H9 (cell line): ENCODE measurements at regions not wholly inside any gene's neighbourhood (a gene's known extent, or its start where the extent isn't known, plus 50 kb on each side); places are given as distances from the start of the nearest gene placed in this dataset.
A peak's percentile ranks its signal among the peaks of the same experiment; 100 is the strongest.

Experiments used
- DNase-seq: peaks from one replicate; pipeline ENCODE4 v3.0.0-alpha.2; 2017
- H2AFZ ChIP-seq: one replicate; pipeline ENCODE4 v1.6.1; 2013; ENCODE audit warnings: mild to moderate bottlenecking, low read length, control low read depth, moderate library complexity
- H2AK5ac ChIP-seq: 2 replicates; pipeline ENCODE4 v1.6.1; 2013; ENCODE audit warnings: low read length, control low read depth, mixed read lengths; ENCODE audit not compliant: insufficient read length
- H2BK120ac ChIP-seq: one replicate; pipeline ENCODE4 v1.6.1; 2013; ENCODE audit warnings: low read depth, mild to moderate bottlenecking, low read length, control low read depth, inconsistent platforms; ENCODE audit not compliant: poor library complexity, severe bottlenecking
- H2BK12ac ChIP-seq: 2 replicates; pipeline ENCODE4 v1.6.1; 2013; ENCODE audit warnings: low read length, control low read depth, mixed read lengths, low read depth; ENCODE audit not compliant: insufficient read length
- H2BK15ac ChIP-seq: 2 replicates; pipeline ENCODE4 v1.6.1; 2013; ENCODE audit warnings: low read depth, low read length, control low read depth
- H2BK20ac ChIP-seq: one replicate; pipeline ENCODE4 v1.6.1; 2013; ENCODE audit warnings: low read depth, mild to moderate bottlenecking, low read length, control low read depth, inconsistent platforms; ENCODE audit not compliant: poor library complexity, severe bottlenecking
- H2BK5ac ChIP-seq: 2 replicates; pipeline ENCODE4 v1.6.1; 2013; ENCODE audit warnings: low read length, control low read depth, mixed read lengths; ENCODE audit not compliant: insufficient read length
- H3K14ac ChIP-seq: 2 replicates; pipeline ENCODE4 v1.6.1; 2013; ENCODE audit warnings: low read length, control low read depth; ENCODE audit not compliant: insufficient read depth
- H3K18ac ChIP-seq: 2 replicates; pipeline ENCODE4 v1.6.1; 2013; ENCODE audit warnings: low read depth, mild to moderate bottlenecking, mixed read lengths, low read length, control low read depth; ENCODE audit not compliant: insufficient read length
- H3K23ac ChIP-seq: 2 replicates; pipeline ENCODE4 v1.6.1; 2013; ENCODE audit warnings: low read length, control low read depth, mixed read lengths, low read depth; ENCODE audit not compliant: insufficient read length
- H3K23me2 ChIP-seq: 2 replicates; pipeline ENCODE4 v1.6.1; 2013; ENCODE audit warnings: low read depth, mild to moderate bottlenecking, mixed read lengths, low read length, control low read depth; ENCODE audit not compliant: insufficient read length, poor library complexity, severe bottlenecking
- H3K27ac ChIP-seq: 2 replicates; pipeline ENCODE4 v1.5.1; 2013; ENCODE audit warnings: low read length, control low read depth, mixed read lengths, low read depth; ENCODE audit not compliant: insufficient read length
- H3K27me3 ChIP-seq: 2 replicates; pipeline ENCODE4 v1.6.1; 2013; ENCODE audit warnings: low read length, control low read depth, inconsistent platforms; ENCODE audit not compliant: insufficient read depth
- H3K4ac ChIP-seq: 2 replicates; pipeline ENCODE4 v1.6.1; 2013; ENCODE audit warnings: low read depth, mild to moderate bottlenecking, control low read depth, inconsistent platforms, low read length, moderate library complexity
- H3K4me1 ChIP-seq: 2 replicates; pipeline ENCODE4 v1.6.1; 2013; ENCODE audit warnings: low read length, control low read depth, inconsistent platforms; ENCODE audit not compliant: insufficient read depth
- H3K4me2 ChIP-seq: 2 replicates; pipeline ENCODE4 v1.6.1; 2013; ENCODE audit warnings: low read length, control low read depth, mixed read lengths; ENCODE audit not compliant: insufficient read length, insufficient read depth
- H3K56ac ChIP-seq: 2 replicates; pipeline ENCODE4 v1.6.1; 2013; ENCODE audit warnings: low read depth, mild to moderate bottlenecking, mixed read lengths, low read length, control low read depth; ENCODE audit not compliant: insufficient read length
- H3K79me1 ChIP-seq: 2 replicates; pipeline ENCODE4 v1.6.1; 2013; ENCODE audit warnings: low read depth, mild to moderate bottlenecking, moderate library complexity, low read length, control low read depth, inconsistent platforms; ENCODE audit not compliant: insufficient read depth, poor library complexity, severe bottlenecking
- H3K79me2 ChIP-seq: 2 replicates; pipeline ENCODE4 v1.6.1; 2013; ENCODE audit warnings: low read length, control low read depth, inconsistent platforms; ENCODE audit not compliant: insufficient read depth
- H3K9ac ChIP-seq: 2 replicates; pipeline ENCODE4 v1.6.1; 2013; ENCODE audit warnings: low read length, control low read depth, mixed read lengths; ENCODE audit not compliant: insufficient read length; ENCODE audit errors: extremely low read depth
- H3K9me3 ChIP-seq: one replicate; pipeline ENCODE4 v1.6.1; 2013; ENCODE audit warnings: low read depth, low read length, inconsistent platforms; ENCODE audit not compliant: control insufficient read depth
- H3T11ph ChIP-seq: one replicate; pipeline ENCODE4 v1.6.1; 2013; ENCODE audit warnings: mild to moderate bottlenecking, low read length, control low read depth, inconsistent platforms
- H4K20me1 ChIP-seq: one replicate; pipeline ENCODE4 v1.6.1; 2013; ENCODE audit not compliant: control insufficient read depth, insufficient read length, insufficient read depth
- H4K5ac ChIP-seq: 2 replicates; pipeline ENCODE4 v1.6.1; 2013; ENCODE audit warnings: low read depth, mild to moderate bottlenecking, mixed read lengths, low read length, control low read depth; ENCODE audit not compliant: insufficient read length
- H4K8ac ChIP-seq: replicated peaks from 2 replicates; pipeline ENCODE4 v1.6.1; 2013; ENCODE audit warnings: low read length, control low read depth, mixed read lengths, low read depth; ENCODE audit not compliant: insufficient read length
- H4K91ac ChIP-seq: 2 replicates; pipeline ENCODE4 v1.6.1; 2013; ENCODE audit warnings: low read depth, mild to moderate bottlenecking, moderate library complexity, mixed read lengths, low read length, control low read depth; ENCODE audit not compliant: insufficient read length
- H3K27ac Mint-ChIP-seq, 3 experiments: 2 replicates in 2 of 3; 3 replicates in 1 of 3; pipeline ENCODE4 v1.8.0; 2020 to 2021; ENCODE audit warnings: mixed read lengths in 3 of 3, mild to moderate bottlenecking in 1 of 3, moderate library complexity in 1 of 3
- H3K27me3 Mint-ChIP-seq: 2 replicates; pipeline ENCODE4 v1.8.0; 2021; ENCODE audit warnings: low read depth, mild to moderate bottlenecking, moderate library complexity, mixed read lengths
- H3K36me3 Mint-ChIP-seq, 3 experiments: 2 replicates in 2 of 3; 3 replicates in 1 of 3; pipeline ENCODE4 v1.8.0; 2020 to 2021; ENCODE audit warnings: low read depth in 3 of 3, mixed read lengths in 3 of 3; ENCODE audit not compliant: insufficient read depth in 1 of 3
- H3K4me1 Mint-ChIP-seq, 2 experiments: 2 replicates each; pipeline ENCODE4 v1.8.0; 2020; ENCODE audit warnings: mixed read lengths in 2 of 2
- H3K4me3 Mint-ChIP-seq, 2 experiments: 2 replicates in 1 of 2; 3 replicates in 1 of 2; pipeline ENCODE4 v1.8.0; 2020 to 2021; ENCODE audit warnings: mild to moderate bottlenecking in 2 of 2, mixed read lengths in 2 of 2, moderate library complexity in 1 of 2
- H3K9me3 Mint-ChIP-seq, 2 experiments: 2 replicates in 1 of 2; 3 replicates in 1 of 2; pipeline ENCODE4 v1.8.0; 2020; ENCODE audit warnings: mild to moderate bottlenecking in 2 of 2, mixed read lengths in 2 of 2, moderate library complexity in 1 of 2
- WGBS: extraction: QIAGEN DNeasy Blood & Tissue Kit; methylation state at CpG from one replicate; pipeline ENCODE4 v1.1.7; 2013; ENCODE audit warnings: missing lambda C conversion rate, low lambda C conversion rate, mixed read lengths; ENCODE audit not compliant: insufficient read length; ENCODE audit errors: extremely low coverage; 5-methylcytosine and 5-hydroxymethylcytosine counted together
- TF ChIP-seq, protein P1 (sequence below): fragments of 200-600 bp; sonication (generic); conservative IDR thresholded peaks from 3 replicates; pipeline ENCODE4 v1.8.0; 2021; ENCODE audit warnings: antibody characterized with exemption, mild to moderate bottlenecking

DNA sequence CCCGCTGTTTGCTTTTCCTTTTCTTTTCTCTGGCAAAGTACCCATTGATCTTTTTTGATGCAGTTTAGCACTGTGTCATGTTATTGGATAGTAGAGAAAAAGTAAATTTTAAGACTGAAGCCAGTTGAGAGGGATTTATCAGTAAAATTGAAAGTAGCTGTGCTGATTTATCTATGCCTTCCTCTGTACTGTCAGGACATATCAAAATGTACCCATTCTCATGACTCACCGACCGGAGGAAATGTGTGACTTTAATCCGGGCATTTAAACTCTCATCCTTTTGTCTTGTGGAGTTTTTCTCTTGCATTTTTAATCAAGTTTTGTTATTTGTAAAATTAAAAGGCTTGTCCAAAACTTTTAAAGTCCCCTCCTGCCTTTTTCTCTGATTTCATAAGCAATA is 276.6 kb upstream of the FMN2 start:
- Histone ChIP-seq H4K8ac (no peak overlapping the region), H3K4ac (no peak overlapping the region), H3K9me3 (no peaks in the 10 kb centered on the region), H4K20me1 (no peaks in the 10 kb centered on the region), H3K79me1 (no peaks in the 10 kb centered on the region), H3K23ac (no peak overlapping the region), H3K14ac (no peak overlapping the region), H3K56ac (no peak overlapping the region), H2BK15ac (no peak overlapping the region), H2BK20ac (no peak overlapping the region), H3K9ac (no peak overlapping the region), H2BK5ac (no peak overlapping the region), H2BK120ac (no peak overlapping the region), H3K27me3 (no peaks in the 10 kb centered on the region), H2AK5ac (no peak overlapping the region), H4K91ac (no peak overlapping the region), H3K27ac (no peak overlapping the region), H3K23me2 (no peaks in the 10 kb centered on the region), H3K4me1 (peaks cover 15% of the 10 kb centered on the region; the same call in 1 of the 2 replicates), H2BK12ac (no peak overlapping the region), H4K5ac (no peak overlapping the region), H3K79me2 (no peaks in the 10 kb centered on the region), H3K4me2 (no peak overlapping the region), H2AFZ (no peak overlapping the region), H3T11ph (no peak overlapping the region), H3K18ac (no peak overlapping the region)
- no CpG with 5 or more reads among the region's 4 CpGs for WGBS
- Mint-ChIP-seq H3K4me1 (peaks cover 48 to 54% of the 10 kb centered on the region in 2 experiments), H3K36me3 (no peaks in the 10 kb centered on the region), H3K27me3 (no peaks in the 10 kb centered on the region), H3K27ac (peak overlapping the region in 2 of 3 experiments; percentile 54 to 66; a peak in 3 of 7 replicates), H3K9me3 (no peaks in the 10 kb centered on the region), H3K4me3 (no peak overlapping the region)
- TF ChIP-seq, protein P1, sequence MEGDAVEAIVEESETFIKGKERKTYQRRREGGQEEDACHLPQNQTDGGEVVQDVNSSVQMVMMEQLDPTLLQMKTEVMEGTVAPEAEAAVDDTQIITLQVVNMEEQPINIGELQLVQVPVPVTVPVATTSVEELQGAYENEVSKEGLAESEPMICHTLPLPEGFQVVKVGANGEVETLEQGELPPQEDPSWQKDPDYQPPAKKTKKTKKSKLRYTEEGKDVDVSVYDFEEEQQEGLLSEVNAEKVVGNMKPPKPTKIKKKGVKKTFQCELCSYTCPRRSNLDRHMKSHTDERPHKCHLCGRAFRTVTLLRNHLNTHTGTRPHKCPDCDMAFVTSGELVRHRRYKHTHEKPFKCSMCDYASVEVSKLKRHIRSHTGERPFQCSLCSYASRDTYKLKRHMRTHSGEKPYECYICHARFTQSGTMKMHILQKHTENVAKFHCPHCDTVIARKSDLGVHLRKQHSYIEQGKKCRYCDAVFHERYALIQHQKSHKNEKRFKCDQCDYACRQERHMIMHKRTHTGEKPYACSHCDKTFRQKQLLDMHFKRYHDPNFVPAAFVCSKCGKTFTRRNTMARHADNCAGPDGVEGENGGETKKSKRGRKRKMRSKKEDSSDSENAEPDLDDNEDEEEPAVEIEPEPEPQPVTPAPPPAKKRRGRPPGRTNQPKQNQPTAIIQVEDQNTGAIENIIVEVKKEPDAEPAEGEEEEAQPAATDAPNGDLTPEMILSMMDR = no peak
- DNase-seq = no peak
